ENCODE measurements at regions not wholly inside any gene's neighbourhood (a gene's known extent, or its start where the extent isn't known, plus 50 kb on each side); places are given as distances from the start of the nearest gene placed in this dataset.

DNA sequence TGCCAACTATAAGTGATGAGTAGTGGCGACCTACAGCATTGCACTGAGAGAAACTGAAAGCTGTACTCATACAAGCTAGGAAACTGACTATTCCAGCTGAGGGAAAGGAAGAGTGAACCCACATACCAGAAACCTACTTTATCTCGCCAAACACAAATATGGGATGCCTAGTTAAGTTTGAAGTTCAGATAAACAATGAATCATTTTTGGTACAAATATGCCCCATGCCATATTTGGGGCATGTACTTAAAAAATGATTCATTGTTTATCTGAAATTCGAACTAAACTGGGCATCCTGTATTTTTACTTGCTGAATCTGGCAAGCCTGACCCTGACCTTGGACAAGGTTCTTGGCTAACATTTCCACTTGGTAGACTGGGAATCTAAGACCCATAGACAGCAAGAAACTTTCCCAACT lies 527.8 kb upstream of the PSMD7 start:
- TF ChIP-seq CTCF (conservative IDR thresholded peaks at IDR 0.05), result no peak
- Mint-ChIP-seq H3K4me1 (ENCODE audit: unreplicated experiment) (peaks cover 9% of the 10 kb centered on the region), H3K27me3 (no peaks in the 10 kb centered on the region), H3K4me3 (no peak overlapping the region), H3K9me3 (no peaks in the 10 kb centered on the region), H3K36me3 (no peaks in the 10 kb centered on the region), H3K27ac (no peak overlapping the region)
- no peak for DNase-seq (ENCODE audit: extremely low spot score, unreplicated experiment)

DNA sequence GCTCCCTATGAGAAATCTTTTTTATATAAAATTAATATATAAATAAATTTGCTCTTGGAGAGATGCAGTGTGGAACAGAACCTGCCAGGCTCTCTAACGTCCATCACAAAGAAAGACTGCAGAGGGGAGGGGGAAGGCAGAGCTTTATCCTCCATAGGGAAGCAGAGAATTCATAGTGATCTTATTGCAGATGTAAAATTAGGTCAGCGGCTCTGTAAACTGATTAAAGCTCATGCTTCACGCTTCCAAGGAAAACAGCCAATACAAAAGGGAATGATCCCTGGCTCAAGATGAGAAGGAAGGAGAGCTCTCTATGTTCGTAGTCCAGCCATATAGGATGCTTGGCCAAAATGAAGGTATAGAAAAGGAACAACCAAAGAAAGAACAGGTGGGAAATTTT lies 532.3 kb upstream of the PSMD7 start:
- no peak overlapping the region for H3K4me3 Mint-ChIP-seq
- no peak overlapping the region for H3K27ac Mint-ChIP-seq
- DNase-seq (ENCODE audit: extremely low spot score, unreplicated experiment), result no peak
- H3K9me3 Mint-ChIP-seq, result peaks cover under 1% of the 10 kb centered on the region
- H3K27me3 Mint-ChIP-seq, result no peaks in the 10 kb centered on the region
- H3K4me1 Mint-ChIP-seq (ENCODE audit: unreplicated experiment), result peaks cover 9% of the 10 kb centered on the region
- TF ChIP-seq CTCF (conservative IDR thresholded peaks at IDR 0.05), result no peak
- H3K36me3 Mint-ChIP-seq, result no peaks in the 10 kb centered on the region

GRCh38 chr16:73756289-73757178 lies 540.1 kb upstream of the PSMD7 start:
- no peak for TF ChIP-seq CTCF (conservative IDR thresholded peaks at IDR 0.05)
- no peak for DNase-seq (ENCODE audit: extremely low spot score, unreplicated experiment)
- Mint-ChIP-seq H3K27me3 (peaks cover 4% of the 10 kb centered on the region), H3K36me3 (no peaks in the 10 kb centered on the region), H3K4me3 (no peak overlapping the region), H3K4me1 (ENCODE audit: unreplicated experiment) (peaks cover 10% of the 10 kb centered on the region), H3K9me3 (peaks cover 7% of the 10 kb centered on the region), H3K27ac (no peak overlapping the region)

DNA sequence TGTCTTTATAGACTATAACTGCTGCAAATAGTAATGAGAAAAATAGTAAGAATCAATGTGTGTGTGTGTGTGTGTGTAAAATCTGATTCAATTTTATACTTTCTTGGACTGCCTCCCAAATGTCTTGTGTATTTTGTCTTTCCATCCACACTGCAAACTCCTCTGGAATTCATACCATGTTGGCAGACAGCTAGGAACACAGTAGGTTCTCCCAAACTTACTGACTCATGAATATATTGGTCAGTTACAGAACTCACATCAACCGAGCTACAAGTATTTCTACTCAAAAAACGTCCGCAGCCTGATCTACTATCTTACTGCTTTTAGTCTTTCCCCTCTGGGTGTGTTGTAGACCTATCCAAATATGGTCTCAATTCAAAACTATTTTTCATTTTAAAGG lies 542.7 kb upstream of the PSMD7 start:
- DNase-seq (ENCODE audit: extremely low spot score, unreplicated experiment), result no peak
- Mint-ChIP-seq H3K27me3 (peaks cover 4% of the 10 kb centered on the region), H3K9me3 (peaks cover 9% of the 10 kb centered on the region), H3K4me1 (ENCODE audit: unreplicated experiment) (peaks cover 18% of the 10 kb centered on the region), H3K27ac (no peak overlapping the region), H3K4me3 (no peak overlapping the region), H3K36me3 (no peaks in the 10 kb centered on the region)
- no peak for TF ChIP-seq CTCF (conservative IDR thresholded peaks at IDR 0.05)

DNA sequence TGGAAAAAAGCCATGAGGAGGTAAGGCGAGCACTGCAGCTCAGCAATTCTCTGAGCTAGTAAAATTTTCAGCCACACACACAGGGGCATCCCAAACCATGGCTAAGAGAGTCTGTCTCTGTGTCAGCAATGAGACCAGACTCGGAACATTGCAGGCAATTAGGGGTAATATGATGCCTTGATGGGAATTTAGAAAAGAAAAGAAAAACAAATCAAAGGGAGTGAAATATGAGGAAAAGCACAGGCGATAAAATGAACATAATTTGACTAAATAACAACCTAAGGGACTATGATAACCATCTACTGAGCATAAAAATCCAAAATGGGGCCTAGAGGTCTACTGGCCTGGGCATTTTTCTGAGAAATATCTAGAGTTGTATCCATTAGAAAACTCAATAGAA lies 546.0 kb upstream of the PSMD7 start:
- no peak for TF ChIP-seq CTCF (conservative IDR thresholded peaks at IDR 0.05)
- H3K4me1 Mint-ChIP-seq (ENCODE audit: unreplicated experiment), result peaks cover 8% of the 10 kb centered on the region

More for the DNA sequence above, 546.0 kb upstream of the PSMD7 start:
- no peak overlapping the region for H3K4me3 Mint-ChIP-seq
- no peaks in the 10 kb centered on the region for H3K36me3 Mint-ChIP-seq
- DNase-seq (ENCODE audit: extremely low spot score, unreplicated experiment), result no peak
- no peak overlapping the region for H3K27ac Mint-ChIP-seq
- no peaks in the 10 kb centered on the region for H3K27me3 Mint-ChIP-seq
- H3K9me3 Mint-ChIP-seq, result peaks cover 5% of the 10 kb centered on the region
